GM12875 (cell line): ENCODE measurements at regions not wholly inside any gene's neighbourhood (a gene's known extent, or its start where the extent isn't known, plus 50 kb on each side); places are given as distances from the start of the nearest gene placed in this dataset.
"Not testable (repeated sequence)": the region's sequence is repeated elsewhere in the genome, so short reads cannot be mapped to it uniquely, and the experiment has no call there.

Experiments used
- H3K4me3 ChIP-seq: one replicate; pipeline ENCODE4 v1.5.1; 2011; ENCODE audit warnings: low read depth, low read length, control low read depth
- CTCF ChIP-seq: IDR thresholded peaks from 2 replicates; pipeline ENCODE4 v1.5.1; 2011; ENCODE audit warnings: low read depth, mild to moderate bottlenecking, control low read depth, inconsistent platforms, low read length, moderate library complexity, borderline replicate concordance; ENCODE audit not compliant: insufficient read depth

- H3K4me3 ChIP-seq, result no peak overlapping the region
- TF ChIP-seq CTCF, result no peak
These were observed 155.4 kb upstream of the KCND3 start for GRCh38 chr1:112144733-112145426.

- H3K4me3 ChIP-seq, result no peak overlapping the region
- no peak for TF ChIP-seq CTCF
These were observed 156.8 kb upstream of the KCND3 start for GRCh38 chr1:112146201-112146715.

GRCh38 chr1:112160214-112160613 is 170.7 kb upstream of the KCND3 start:
- H3K4me3 ChIP-seq, result not testable (repeated sequence)

GRCh38 chr1:112165375-112165774 is 175.9 kb upstream of the KCND3 start:
- no peak overlapping the region for H3K4me3 ChIP-seq
- TF ChIP-seq CTCF, result no peak

GRCh38 chr1:112169517-112169916 is 180.0 kb upstream of the KCND3 start:
- no peak for TF ChIP-seq CTCF
- no peak overlapping the region for H3K4me3 ChIP-seq

- H3K4me3 ChIP-seq, result no peak overlapping the region
- no peak for TF ChIP-seq CTCF
These were observed 182.9 kb upstream of the KCND3 start for GRCh38 chr1:112172294-112172882.

GRCh38 chr1:112177314-112177713 is 187.8 kb upstream of the KCND3 start:
- no peak for TF ChIP-seq CTCF

More at GRCh38 chr1:112177314-112177713, 187.8 kb upstream of the KCND3 start:
- H3K4me3 ChIP-seq, result no peak overlapping the region
